Kidney (tissue), 13 donors: ENCODE measurements at regions not wholly inside any gene's neighbourhood (a gene's known extent, or its start where the extent isn't known, plus 50 kb on each side); places are given as distances from the start of the nearest gene placed in this dataset.

Source experiments
- DNase-seq, 5 donors: peaks; one replicate each; pipeline ENCODE4 v3.0.0-alpha.2; 2013 to 2020
- FAIRE-seq: peaks from 2 replicates; lab custom pipeline; 2012; peaks lifted over from hg19 to GRCh38; lab: Jason Lieb, UNC
- H3K27ac ChIP-seq, 2 donors: one replicate each; pipeline ENCODE4 v1.7.0; 2013; ENCODE audit warnings: low read depth in 2 of 2, low read length in 2 of 2, inconsistent platforms in 1 of 2
- H3K27me3 ChIP-seq: one replicate; pipeline ENCODE4 v1.7.1; 2013; ENCODE audit warnings: low read length, inconsistent platforms; ENCODE audit not compliant: control insufficient read depth, insufficient read depth
- H3K36me3 ChIP-seq, 3 donors: one replicate each; pipeline versions ENCODE4 v1.7.0 to v1.7.1; 2013; ENCODE audit warnings: low read length in 3 of 3, control low read depth in 1 of 3, inconsistent platforms in 1 of 3; ENCODE audit not compliant: insufficient read depth in 3 of 3, control insufficient read depth in 2 of 3
- H3K4me1 ChIP-seq, 3 donors: one replicate each; pipeline versions ENCODE4 v1.7.0 to v1.7.1; 2013; ENCODE audit warnings: low read length in 3 of 3, inconsistent platforms in 1 of 3, low read depth in 1 of 3; ENCODE audit not compliant: control insufficient read depth in 2 of 3, insufficient read depth in 2 of 3
- H3K4me3 ChIP-seq, 3 donors: one replicate each; pipeline versions ENCODE4 v1.7.0 to v1.8.1; 2013; ENCODE audit warnings: low read length in 3 of 3, control low read depth in 1 of 3, inconsistent platforms in 1 of 3
- H3K9ac ChIP-seq, 3 donors: one replicate each; pipeline versions ENCODE4 v1.7.0 to v1.7.1; 2013; ENCODE audit warnings: low read length in 3 of 3, control low read depth in 1 of 3, inconsistent platforms in 1 of 3
- H3K9me3 ChIP-seq, 3 donors: one replicate each; pipeline versions ENCODE4 v1.7.0 to v1.7.1; 2013; ENCODE audit warnings: low read length in 3 of 3, control low read depth in 1 of 3, inconsistent platforms in 1 of 3; ENCODE audit not compliant: control insufficient read depth in 2 of 3, insufficient read depth in 1 of 3
- CTCF ChIP-seq: IDR thresholded peaks from 3 replicates; pipeline ENCODE4 v1.5.1; 2012; ENCODE audit warnings: mild to moderate bottlenecking, moderate library complexity, borderline replicate concordance; ENCODE audit not compliant: insufficient read depth; ENCODE audit errors: extremely low read depth
- intact Hi-C: fragments of 100-400 bp; cut with DNase I; formaldehyde crosslinking; loops from one replicate; pipeline ENCODE4 v1.11.1; 2022
- donor health status: control.
- donor health status: control.
- donor health status: control.
- donor health status: control.
- donor health status: control.
- donor health status: DM: yes; HTN: yes; CAD: no.
- donor health status: Normal renal cell carcinoma (clear cell type).

DNA sequence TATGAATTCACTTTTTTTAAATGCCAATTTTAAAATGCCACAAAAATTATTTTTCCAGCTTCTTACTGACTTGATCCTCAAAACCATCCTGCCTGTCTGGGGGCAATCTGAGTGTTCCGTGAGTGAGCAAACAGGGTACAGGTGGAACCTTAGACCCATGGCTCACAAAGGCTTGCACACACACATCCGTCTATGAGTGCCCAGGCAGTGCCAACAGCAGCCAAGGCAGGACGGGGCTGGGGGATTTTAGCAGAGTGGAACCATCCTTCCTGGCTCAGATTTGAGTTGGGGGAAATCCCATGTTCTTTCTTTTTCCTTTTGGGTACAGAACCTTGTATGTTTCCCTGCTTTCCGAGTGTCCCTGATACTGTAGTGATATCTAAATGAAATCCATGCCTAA, 377.7 kb upstream of the MGMT start:
- TF ChIP-seq CTCF, result no peak
- FAIRE-seq, result no peak
- Histone ChIP-seq H3K36me3 (no peaks in the 10 kb centered on the region), H3K4me3 (no peak overlapping the region), H3K27ac (no peak overlapping the region), H3K4me1 (no peaks in the 10 kb centered on the region), H3K27me3 (no peaks in the 10 kb centered on the region), H3K9ac (no peak overlapping the region), H3K9me3 (peaks cover 0 to 4% (median 0%) of the 10 kb centered on the region in 3 donors)
- intact Hi-C loops, result no loop called here
- no peak for DNase-seq

GRCh38 chr10:129090165-129090564, 376.9 kb upstream of the MGMT start:
- FAIRE-seq (no peak), DNase-seq (no peak)
- Histone ChIP-seq H3K27ac (no peak overlapping the region), H3K9me3 (peaks cover 0 to 4% (median 0%) of the 10 kb centered on the region in 3 donors), H3K27me3 (no peaks in the 10 kb centered on the region), H3K4me1 (no peaks in the 10 kb centered on the region), H3K9ac (no peak overlapping the region), H3K4me3 (no peak overlapping the region), H3K36me3 (no peaks in the 10 kb centered on the region)
- no peak for TF ChIP-seq CTCF
- intact Hi-C loops, result no loop called here

GRCh38 chr10:129090618-129091366, 376.2 kb upstream of the MGMT start:
- no peak for DNase-seq
- Histone ChIP-seq H3K4me3 (no peak overlapping the region), H3K27me3 (no peaks in the 10 kb centered on the region), H3K4me1 (no peaks in the 10 kb centered on the region), H3K9ac (no peak overlapping the region), H3K9me3 (peaks cover 0 to 4% (median 0%) of the 10 kb centered on the region in 3 donors), H3K36me3 (no peaks in the 10 kb centered on the region), H3K27ac (no peak overlapping the region)
- no peak for FAIRE-seq
- intact Hi-C loops, result no loop called here
- no peak for TF ChIP-seq CTCF
